Activated CD4-positive, alpha-beta T cell treated with anti-CD3 and anti-CD28 coated beads, Interleukin-2, amount 50 U/mL, for 4 hours (primary cell): ENCODE measurements at regions not wholly inside any gene's neighbourhood (a gene's known extent, or its start where the extent isn't known, plus 50 kb on each side); places are given as distances from the start of the nearest gene placed in this dataset.
"Not testable (repeated sequence)": the region's sequence is repeated elsewhere in the genome, so short reads cannot be mapped to it uniquely, and the experiment has no call there.

Source experiments
- DNase-seq, 2 experiments: peaks; one replicate each; pipeline ENCODE4 v3.0.0-alpha.2; 2020

DNA sequence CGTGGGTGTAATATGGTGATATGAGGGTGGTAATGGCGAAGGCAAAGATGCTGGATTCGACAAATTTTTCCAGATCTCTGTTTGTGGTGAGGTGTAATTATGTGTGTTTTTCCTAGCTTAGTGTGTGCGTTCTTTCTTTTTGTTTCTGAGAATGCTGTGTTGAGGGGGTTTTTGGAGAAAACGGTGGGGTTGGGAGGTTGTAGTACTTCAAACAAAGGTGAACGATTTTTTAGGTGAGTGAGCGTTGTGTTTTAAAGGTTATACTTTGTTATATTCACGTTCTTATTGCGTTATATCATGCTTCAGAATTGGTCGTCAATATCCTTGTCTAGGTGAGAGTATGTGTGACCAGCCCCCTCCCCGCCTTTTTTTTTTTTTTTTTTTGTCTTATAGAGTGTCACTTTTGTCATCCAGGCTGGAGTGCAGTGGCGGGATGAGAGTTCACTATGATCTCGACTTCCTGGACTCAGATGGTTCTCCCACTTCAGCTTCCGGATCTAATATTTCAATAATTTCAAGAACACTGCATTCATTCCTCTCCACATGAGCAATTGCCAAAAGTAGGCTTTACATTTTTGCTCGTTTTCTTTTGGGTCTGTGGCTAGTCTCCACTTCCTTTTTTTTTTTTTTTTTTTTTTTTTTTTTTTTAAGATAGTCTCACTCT, 82.2 kb upstream of the RNU2-1 start:
- DNase-seq = no peak

GRCh38 chr17:43315369-43315768, 81.6 kb upstream of the RNU2-1 start:
- DNase-seq = no peak

DNA sequence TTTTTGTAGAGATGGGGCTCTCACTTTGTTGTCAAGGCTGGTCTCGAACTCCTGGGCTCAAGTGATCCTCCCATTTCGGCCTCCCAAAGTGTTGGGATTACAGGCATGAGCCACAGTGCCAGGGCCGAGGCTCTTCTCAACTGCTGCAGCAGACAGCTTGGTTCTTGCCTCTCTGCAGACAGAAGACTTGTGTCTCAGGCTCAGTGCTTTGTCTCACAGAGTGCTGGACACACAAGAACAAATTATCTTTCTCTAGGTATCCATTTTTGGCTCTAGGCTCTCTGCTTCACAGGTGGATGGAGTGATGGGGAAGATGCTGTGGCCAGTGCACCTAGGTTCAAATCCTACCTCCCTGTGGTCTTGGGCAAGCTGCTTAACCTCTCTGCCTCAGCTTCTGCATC, 80.8 kb upstream of the RNU2-1 start:
- no peak for DNase-seq

GRCh38 chr17:43312011-43312410, 78.2 kb upstream of the RNU2-1 start:
- DNase-seq = no peak

GRCh38 chr17:43309505-43310332, 75.9 kb upstream of the RNU2-1 start:
- DNase-seq = no peak

DNA sequence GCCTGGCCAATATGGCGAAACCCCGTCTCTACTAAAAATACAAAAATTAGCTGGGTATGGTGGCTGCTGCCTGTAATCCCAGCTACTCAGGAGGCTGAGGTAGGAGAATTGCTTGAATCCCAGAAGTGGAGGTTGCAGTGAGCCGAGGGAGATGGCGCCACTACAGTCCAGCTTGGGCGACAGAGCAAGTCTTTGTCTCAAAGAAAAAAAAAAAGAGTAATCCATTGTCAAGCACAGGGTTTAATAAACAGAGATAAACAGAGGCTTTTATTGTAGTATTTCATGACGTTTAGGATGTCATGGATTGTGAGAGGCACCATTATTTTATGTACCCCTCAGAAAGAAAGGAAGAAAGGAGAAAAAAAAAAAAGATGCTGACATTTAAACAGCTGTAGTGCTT, 75.2 kb upstream of the RNU2-1 start:
- no peak for DNase-seq

GRCh38 chr17:43304792-43305191, 71.0 kb upstream of the RNU2-1 start:
- DNase-seq = not testable (repeated sequence)

DNA sequence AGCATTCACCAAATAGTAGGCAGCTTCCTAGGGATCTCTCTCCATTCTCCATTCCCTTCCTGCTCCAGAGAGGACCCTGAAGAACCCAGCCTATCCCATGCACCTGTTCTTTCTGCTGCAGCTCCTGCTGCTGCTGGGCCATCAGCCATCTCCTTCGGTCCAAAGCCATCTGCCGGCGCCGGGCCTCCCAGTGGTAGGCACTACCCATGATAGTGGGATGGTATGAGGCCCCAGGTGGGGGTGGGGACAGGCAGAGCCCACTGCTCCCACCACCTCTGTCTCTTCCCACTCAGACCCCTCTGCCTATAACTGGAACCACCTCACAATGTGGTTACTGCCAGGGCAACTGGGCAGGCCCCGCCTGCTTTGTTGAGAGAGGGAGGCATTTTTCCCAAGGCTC, 69.3 kb upstream of the RNU2-1 start:
- not testable (repeated sequence) for DNase-seq

- DNase-seq = not testable (repeated sequence)
These were observed 65.7 kb upstream of the RNU2-1 start for GRCh38 chr17:43299300-43300076.

DNA sequence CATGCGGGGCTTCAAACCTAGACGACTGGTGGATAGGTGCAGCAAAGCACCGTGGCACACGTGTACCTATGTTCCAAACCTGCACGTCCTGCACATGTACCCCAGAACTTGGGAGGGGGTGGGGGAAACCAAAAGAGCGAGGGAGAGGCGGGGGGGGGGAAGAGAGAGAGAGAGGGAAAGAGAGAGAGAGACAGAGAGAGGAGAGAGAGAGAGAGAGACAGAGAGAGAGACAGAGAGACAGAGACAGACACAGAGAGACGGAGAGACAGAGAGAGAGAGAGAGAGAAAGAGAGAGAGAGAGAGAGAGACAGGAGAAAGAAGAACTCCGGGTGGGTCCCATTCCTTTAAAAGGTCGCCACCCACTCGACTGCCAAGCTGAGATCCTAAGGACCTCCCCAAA, 55.9 kb upstream of the RNU2-1 start:
- not testable (repeated sequence) for DNase-seq

DNA sequence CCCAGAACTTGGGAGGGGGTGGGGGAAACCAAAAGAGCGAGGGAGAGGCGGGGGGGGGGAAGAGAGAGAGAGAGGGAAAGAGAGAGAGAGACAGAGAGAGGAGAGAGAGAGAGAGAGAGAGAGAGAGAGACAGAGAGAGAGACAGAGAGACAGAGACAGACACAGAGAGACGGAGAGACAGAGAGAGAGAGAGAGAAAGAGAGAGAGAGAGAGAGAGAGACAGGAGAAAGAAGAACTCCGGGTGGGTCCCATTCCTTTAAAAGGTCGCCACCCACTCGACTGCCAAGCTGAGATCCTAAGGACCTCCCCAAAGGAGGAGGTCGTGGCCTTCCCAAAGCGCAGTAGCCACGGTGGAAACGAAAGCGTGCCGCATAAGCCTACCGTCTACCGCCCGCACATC, 49.8 kb upstream of the RNU2-1 start:
- DNase-seq = not testable (repeated sequence)
